NCI-H146 treated with DMSO at 0.1 percent for 48 hours (cell line): ENCODE measurements at regions not wholly inside any gene's neighbourhood (a gene's known extent, or its start where the extent isn't known, plus 50 kb on each side); places are given as distances from the start of the nearest gene placed in this dataset.
A peak's percentile ranks its signal among the peaks of the same experiment; 100 is the strongest.
"Not testable (repeated sequence)": the region's sequence is repeated elsewhere in the genome, so short reads cannot be mapped to it uniquely, and the experiment has no call there.

ENCODE experiments used
- DNase-seq: peaks from one replicate; lab custom pipeline; 2025; ENCODE audit not compliant: unreplicated experiment; lab: John Stamatoyannopoulos, UW

DNA sequence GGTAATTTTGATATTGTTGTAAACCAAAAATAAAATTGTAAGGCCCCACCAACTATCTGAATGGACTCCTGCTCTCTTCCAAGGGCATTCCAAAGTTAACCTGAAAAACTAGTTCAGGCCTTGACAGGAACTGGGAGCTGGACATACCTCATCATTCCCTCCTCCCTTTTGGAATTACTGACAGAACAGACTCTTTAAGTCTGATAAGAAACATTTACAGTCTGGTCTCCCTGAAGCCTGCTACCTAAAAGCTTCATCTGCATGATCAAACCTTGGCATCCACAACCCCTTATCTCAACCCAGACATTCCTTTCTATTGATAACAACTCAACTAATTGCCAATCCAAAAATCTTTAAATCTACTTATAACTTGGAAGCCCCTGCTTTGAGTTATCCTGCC lies 123.8 kb downstream of the TLR5 start:
- DNase-seq = no peak

DNA sequence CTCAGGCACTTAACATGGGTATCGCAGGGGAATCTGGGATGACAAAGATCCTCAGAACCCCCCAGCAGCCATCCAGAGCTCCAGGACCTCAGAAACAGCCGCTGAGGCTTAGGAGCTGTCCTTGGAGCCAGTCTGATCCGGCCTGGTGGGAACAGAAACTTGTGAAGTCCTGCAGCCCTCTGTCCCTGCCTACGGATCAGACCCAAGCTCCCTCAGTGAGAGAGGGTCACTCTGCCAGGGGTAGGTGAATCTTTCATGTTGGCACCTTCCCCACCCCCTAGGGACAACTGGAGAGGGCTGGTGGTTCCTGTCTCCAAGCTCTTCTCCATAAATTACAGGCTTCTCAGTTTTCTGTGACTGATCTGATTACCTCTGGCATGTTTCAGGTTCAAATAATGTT lies 122.3 kb downstream of the TLR5 start:
- no peak for DNase-seq

DNA sequence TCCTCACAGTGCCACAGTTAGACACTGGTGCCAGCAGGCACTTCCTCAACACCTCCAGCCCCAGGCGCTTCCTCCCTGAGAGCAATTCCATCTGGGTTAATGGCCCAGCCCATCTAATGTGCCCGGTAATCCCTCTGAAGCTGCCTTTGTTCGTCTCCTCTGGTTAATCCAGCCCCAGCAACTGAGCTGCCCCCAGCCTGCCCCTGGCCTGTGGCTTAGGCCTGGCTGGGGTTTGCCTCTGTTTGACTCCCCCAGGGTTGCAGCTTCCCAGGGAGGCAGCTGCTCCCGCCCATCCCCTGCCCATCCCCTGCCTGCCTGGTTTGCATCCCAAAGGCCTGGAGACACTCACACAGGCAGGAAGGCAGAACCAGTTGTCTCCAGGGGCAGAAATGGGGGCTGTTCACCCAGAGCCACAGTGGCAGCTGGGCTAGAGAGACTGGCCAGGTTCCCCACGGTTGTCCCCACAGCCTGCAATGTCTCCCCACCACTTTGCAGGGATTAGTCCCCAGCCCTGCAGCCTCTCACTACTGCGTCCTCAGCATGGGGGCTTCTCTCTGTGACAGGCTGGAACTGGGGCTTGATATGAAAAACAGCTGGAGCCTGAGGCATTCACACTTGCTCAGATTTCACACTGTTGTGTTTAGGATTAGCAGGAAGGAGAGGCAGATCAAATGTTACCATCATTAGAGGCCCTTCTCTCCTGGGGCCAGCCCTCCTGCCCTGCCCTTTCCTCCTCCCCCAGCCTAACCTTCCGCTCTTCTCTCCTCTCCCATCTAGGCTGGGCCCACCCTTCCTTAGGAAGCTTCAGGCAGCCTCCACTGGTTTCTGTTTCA lies 120.2 kb downstream of the TLR5 start:
- DNase-seq = peak; percentile 38

DNA sequence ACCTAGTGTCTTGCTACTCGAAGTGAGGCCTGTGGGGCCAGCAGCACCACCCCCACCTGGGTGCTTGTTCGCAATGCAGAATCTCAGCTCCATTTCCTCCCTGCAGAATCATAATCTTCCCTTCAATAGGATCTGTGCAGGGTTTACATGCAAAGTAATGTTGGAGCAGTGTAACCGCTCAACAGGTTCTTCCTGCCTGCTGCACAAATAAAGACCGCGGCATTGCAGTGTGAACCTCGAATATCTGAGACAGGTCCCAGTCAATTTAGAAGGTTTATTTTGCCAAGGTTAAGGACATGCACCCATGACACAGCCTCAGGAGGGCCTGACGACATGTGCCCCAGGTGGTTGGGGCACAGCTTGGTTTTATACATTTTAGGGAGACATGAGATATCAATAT lies 119.2 kb downstream of the TLR5 start:
- no peak for DNase-seq

- DNase-seq = not testable (repeated sequence)
Measured at GRCh38 chr1:223024486-223024885, 118.6 kb downstream of the TLR5 start.

DNA sequence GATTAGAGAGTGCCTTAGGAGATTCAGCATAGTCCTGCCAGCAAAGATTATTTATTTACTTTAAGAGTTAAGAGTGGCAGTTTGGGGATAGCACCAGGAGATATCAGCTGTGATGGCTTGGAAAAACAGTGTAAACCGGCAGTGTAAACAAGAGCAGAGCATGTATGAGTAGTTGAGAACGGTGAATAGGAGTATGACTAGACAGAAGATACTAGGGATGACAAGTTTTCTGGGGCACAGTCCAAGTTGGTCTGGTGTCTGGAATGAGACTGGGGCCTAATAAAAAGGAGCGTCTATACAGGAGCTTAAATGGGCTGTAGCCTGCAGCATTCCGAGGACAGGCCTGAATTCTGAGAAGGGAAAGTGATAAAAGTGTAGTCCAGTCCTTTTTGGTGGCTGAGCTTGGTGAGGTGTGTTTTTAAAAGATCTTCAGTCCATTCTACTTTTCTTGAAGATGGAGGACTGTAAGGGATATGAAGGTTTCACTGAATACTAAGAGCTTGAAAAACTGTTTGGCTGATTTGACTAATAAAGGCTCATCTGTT lies 117.8 kb downstream of the TLR5 start:
- DNase-seq = not testable (repeated sequence)

DNA sequence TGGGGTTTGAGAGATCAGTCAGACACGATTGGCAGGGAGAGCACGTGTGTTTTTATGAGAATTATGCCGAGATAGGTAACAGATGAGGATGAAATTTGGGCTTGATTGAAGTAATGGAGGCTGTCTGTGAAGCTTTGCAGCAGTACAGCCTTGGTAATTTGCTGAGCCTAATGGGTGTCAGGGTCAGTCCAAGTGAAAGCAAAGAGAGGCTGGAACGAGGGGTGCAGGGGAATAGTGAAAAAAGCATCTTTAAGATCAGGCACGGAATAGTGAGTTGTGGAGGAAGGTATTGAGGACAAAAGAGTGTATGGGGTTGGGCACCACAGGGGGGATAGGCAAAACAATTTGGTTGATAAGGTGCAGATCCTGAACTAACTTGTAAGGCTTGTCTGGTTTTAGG lies 116.4 kb downstream of the TLR5 start:
- not testable (repeated sequence) for DNase-seq

- DNase-seq = no peak
Measured at GRCh38 chr1:223029985-223030769, 112.9 kb downstream of the TLR5 start.

DNA sequence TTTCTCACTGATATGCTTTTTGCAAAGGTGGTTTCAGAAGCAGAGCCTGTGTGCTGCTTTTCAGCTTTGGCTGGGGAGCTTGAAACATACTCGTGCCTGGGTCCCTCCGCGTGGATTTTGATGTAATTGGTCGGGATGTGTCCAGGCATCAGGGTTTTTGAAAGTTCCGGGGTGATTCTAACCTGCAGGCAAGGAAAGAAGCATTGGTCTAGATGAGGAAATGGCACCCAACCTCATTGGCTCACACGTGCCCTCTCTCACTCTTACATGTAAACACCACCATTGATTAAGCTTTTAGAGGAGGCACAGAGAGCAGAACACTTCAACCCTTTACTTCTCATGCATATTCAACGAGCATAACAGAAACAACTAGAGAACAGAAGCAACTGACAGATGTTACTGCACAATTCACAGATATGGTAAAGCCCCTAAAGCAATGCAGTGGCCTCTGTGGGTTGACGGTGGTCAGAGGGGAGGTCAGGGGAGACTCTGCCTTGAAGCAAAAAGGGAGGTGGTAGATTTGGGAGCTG lies 112.1 kb downstream of the TLR5 start:
- no peak for DNase-seq

DNA sequence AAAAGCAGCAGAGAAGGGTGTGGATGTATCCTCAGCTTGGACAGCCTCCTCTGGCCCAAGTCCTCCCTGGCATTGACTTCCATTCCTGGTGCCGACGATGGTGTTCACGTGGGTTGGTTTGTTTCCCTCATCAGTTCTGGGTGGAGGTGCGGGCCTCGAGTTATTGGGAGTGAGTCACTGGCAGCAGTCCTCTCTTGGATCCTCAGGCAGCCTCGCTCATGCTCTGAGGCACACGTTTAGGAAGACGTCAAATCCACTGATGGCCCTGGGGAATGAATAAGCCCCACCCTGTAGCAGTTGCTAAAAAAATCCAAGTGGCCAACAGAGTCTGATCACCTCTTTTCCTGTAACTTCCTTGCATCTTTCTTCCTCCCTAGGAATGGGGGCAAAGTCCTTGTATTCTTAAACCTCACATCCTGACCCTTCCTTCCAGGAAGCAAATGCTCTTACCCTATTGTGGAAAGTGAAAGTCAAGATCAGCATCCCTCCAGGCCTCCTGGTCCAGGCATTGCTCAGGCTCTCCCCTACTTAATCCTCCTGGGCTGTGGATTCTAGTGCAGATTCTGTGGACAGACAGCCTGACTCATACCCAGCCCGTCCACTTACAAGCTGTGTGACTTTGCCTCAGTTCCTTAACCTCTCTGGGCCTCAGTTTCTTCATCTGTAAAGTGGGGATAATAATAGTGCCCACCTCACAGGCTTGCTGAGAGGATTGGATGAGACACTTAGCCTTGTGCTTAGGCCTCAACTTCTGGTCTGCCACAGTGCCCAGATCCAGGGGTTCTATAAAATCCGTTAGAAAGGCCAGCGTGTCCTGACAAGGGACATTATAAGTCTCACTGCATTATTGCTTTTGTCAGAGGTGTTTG lies 111.1 kb downstream of the TLR5 start:
- DNase-seq = no peak

GRCh38 chr1:223033658-223034057 lies 109.4 kb downstream of the TLR5 start:
- no peak for DNase-seq

- DNase-seq = no peak
Measured at GRCh38 chr1:223034270-223034798, 108.7 kb downstream of the TLR5 start.

- no peak for DNase-seq
Measured at GRCh38 chr1:223035724-223036478, 107.1 kb downstream of the TLR5 start.

DNA sequence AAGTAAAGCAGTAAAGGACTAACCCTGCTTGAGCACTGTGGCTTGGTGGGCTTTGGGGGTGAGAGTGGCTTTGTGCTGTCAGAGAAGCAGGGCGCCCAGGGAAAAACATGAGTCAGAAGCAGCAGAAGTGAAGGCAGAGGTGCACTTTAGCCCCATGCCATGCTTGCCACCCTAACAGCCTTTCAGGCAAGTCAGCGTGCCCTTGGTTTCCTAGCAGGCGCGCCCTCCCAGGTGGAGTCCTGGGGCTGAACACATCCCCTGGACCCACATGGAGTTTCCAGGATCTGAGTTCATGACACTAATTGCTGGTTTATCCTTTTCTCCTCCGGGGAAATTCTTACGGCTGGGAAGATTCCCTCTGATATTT lies 106.6 kb downstream of the TLR5 start:
- DNase-seq = no peak

GRCh38 chr1:223037845-223038244 lies 105.2 kb downstream of the TLR5 start:
- no peak for DNase-seq

DNA sequence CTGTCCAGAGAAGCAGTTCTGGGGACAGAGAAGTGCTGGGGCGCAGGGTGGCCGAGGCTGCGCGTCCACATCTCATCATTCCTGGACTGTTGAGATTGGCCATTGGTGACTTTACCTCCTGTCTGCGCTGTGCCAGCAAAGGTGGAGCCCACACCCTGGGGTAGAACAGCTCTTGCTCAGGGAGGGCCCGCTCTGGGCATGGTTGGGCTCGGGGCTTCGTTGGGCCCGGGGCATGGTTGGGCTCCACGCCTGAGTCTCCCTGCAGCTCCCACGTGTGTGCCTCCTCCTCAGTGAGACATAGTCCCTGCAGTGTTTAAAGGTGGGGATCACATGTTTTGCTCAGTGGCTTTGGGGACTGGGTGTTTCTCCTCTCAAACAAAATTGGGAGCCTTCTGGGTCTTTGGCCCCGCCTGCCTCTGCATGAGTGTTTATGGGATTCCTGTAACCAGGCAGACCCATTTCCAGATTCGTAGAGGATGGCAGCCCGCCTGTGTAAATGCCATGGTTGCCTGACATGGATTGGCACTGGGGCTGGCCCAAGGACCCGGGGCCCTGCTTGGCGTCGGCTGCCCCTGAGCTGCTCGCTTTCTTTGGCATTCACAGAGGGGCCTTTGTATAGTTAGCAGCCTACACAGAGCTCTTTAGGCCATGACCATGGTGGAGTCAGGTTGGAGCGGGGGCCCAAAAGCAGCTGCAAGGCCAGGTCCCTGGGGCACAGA lies 104.6 kb downstream of the TLR5 start:
- DNase-seq = no peak

GRCh38 chr1:223039990-223040389 lies 103.1 kb downstream of the TLR5 start:
- no peak for DNase-seq

- DNase-seq = no peak
Measured at GRCh38 chr1:223041481-223041880, 101.6 kb downstream of the TLR5 start.
